GM12878 (cell line): ENCODE measurements at regions not wholly inside any gene's neighbourhood (a gene's known extent, or its start where the extent isn't known, plus 50 kb on each side); places are given as distances from the start of the nearest gene placed in this dataset.

ENCODE experiments used
- ATAC-seq: fragments of 200-7000 bp; cut with Tn5 transposase; 3 replicates; pipeline ENCODE4 v1.9.1; 2020; ENCODE audit warnings: mild to moderate bottlenecking, moderate library complexity
- BruUV-seq: library from RNA; stranded (reverse); fragments of 400-500 nt; replicated peaks from 2 replicates; lab custom pipeline; 2021; lab: Mats Ljungman, UMichigan
- CTCF ChIA-PET: fragments of 300-600 bp; sonication (Branson Sonifier 250); formaldehyde crosslinking; extraction: SDS; loops from one replicate; lab custom pipeline; 2021; ENCODE audit warnings: inconsistent platforms; lab: Yijun Ruan, JAX
- POLR2A ChIA-PET: fragments of 350-600 bp; formaldehyde crosslinking; extraction: SDS; loops from one replicate; lab custom pipeline; 2021; ENCODE audit warnings: inconsistent platforms; lab: Charles Lee
- RAD21 ChIA-PET: fragments of 300-600 bp; sonication (Branson Sonifier 250); formaldehyde crosslinking; loops from one replicate; lab custom pipeline; 2023; ENCODE audit warnings: antibody characterized with exemption; ENCODE audit not compliant: unreplicated experiment; lab: Charles Lee
- SMC1A ChIA-PET: fragments of 300-600 bp; sonication (Branson Sonifier 250); formaldehyde crosslinking; loops from one replicate; lab custom pipeline; 2023; ENCODE audit not compliant: unreplicated experiment, uncharacterized antibody; lab: Charles Lee
- DNase-seq: peaks from one replicate; pipeline ENCODE4 v3.0.0-alpha.2; 2011; ENCODE audit warnings: low read depth, low spot score
- FAIRE-seq: peaks from 3 replicates; lab custom pipeline; 2011; peaks lifted over from hg19 to GRCh38; lab: Jason Lieb, UNC
- H2AFZ ChIP-seq: 2 replicates; pipeline ENCODE4 v1.6.0; 2011; ENCODE audit warnings: low read depth, low read length, control low read depth; ENCODE audit not compliant: control insufficient read depth
- H3K27ac ChIP-seq: 2 replicates; pipeline ENCODE4 v1.5.1; 2011; ENCODE audit warnings: control low read depth; ENCODE audit not compliant: control insufficient read depth, insufficient read depth
- H3K27me3 ChIP-seq, 2 experiments: replicated peaks in 1 of 2; 2 replicates each; pipeline versions ENCODE4 v1.6.0 to v1.6.1; 2011; ENCODE audit warnings: low read length in 1 of 2; ENCODE audit not compliant: control insufficient read depth in 2 of 2, insufficient read depth in 2 of 2
- H3K36me3 ChIP-seq, 2 experiments: 2 replicates each; pipeline ENCODE4 v1.5.1; 2011; ENCODE audit warnings: low read length in 1 of 2; ENCODE audit not compliant: control insufficient read depth in 2 of 2, insufficient read depth in 2 of 2
- H3K4me1 ChIP-seq: 2 replicates; pipeline ENCODE4 v1.6.1; 2011; ENCODE audit warnings: mild to moderate bottlenecking, low read length, moderate library complexity, mixed read lengths; ENCODE audit not compliant: control insufficient read depth, insufficient read depth
- H3K4me2 ChIP-seq: 2 replicates; pipeline ENCODE4 v1.6.0; 2011; ENCODE audit warnings: control low read depth; ENCODE audit not compliant: control insufficient read depth, insufficient read depth
- H3K4me3 ChIP-seq: fragments of 200-600 bp; sonication (generic); 2 replicates; pipeline ENCODE4 v1.5.1; 2016
- H3K79me2 ChIP-seq: 2 replicates; pipeline ENCODE4 v1.6.0; 2011; ENCODE audit warnings: low read length; ENCODE audit not compliant: control insufficient read depth, insufficient read depth
- H3K9ac ChIP-seq: 2 replicates; pipeline ENCODE4 v1.8.0; 2011; ENCODE audit warnings: low read length, control low read depth, mixed read lengths; ENCODE audit not compliant: control insufficient read depth, insufficient read depth
- H3K9me3 ChIP-seq: replicated peaks from 3 replicates; pipeline ENCODE4 v1.5.1; 2011; ENCODE audit warnings: mild to moderate bottlenecking, low read length; ENCODE audit not compliant: control insufficient read depth, insufficient read depth
- H4K20me1 ChIP-seq: 2 replicates; pipeline ENCODE4 v1.6.0; 2011; ENCODE audit not compliant: control insufficient read depth, insufficient read depth
- CBFB ChIP-seq: IDR thresholded peaks from 2 replicates; pipeline ENCODE4 v1.6.1; 2016; ENCODE audit warnings: antibody characterized with exemption, low read depth
- E2F4 ChIP-seq: IDR thresholded peaks from 2 replicates; pipeline ENCODE4 v1.6.1; 2012; ENCODE audit warnings: low read depth, low read length, improper control_type of control experiment
- ESRRA ChIP-seq: IDR thresholded peaks from 2 replicates; pipeline ENCODE4 v1.6.1; 2012; ENCODE audit warnings: mild to moderate bottlenecking, low read length, improper control_type of control experiment
- EZH2 ChIP-seq: IDR thresholded peaks from 2 replicates; pipeline ENCODE4 v1.6.1; 2012; ENCODE audit warnings: low read depth, mild to moderate bottlenecking, control low read depth, inconsistent platforms, low read length, borderline replicate concordance; ENCODE audit not compliant: control insufficient read depth
- HDGF ChIP-seq: fragments of 450-650 bp; IDR thresholded peaks from 2 replicates; pipeline ENCODE4 v1.6.1; 2016; ENCODE audit warnings: antibody characterized with exemption
- PAX8 ChIP-seq: fragments of 450-650 bp; IDR thresholded peaks from 2 replicates; pipeline ENCODE4 v1.6.1; 2017; ENCODE audit warnings: mild to moderate bottlenecking, moderate library complexity
- RCOR1 ChIP-seq: conservative IDR thresholded peaks from 2 replicates; pipeline ENCODE4 v1.6.1; 2012; ENCODE audit warnings: low read depth, low read length, improper control_type of control experiment
- SIN3A ChIP-seq: IDR thresholded peaks from 2 replicates; pipeline ENCODE4 v1.6.1; 2012; ENCODE audit warnings: low read depth, low read length, improper control_type of control experiment
- ZBTB40 ChIP-seq: fragments of 450-650 bp; IDR thresholded peaks from 2 replicates; pipeline ENCODE4 v1.6.1; 2016; ENCODE audit warnings: mild to moderate bottlenecking, moderate library complexity, borderline replicate concordance
- WGBS: methylation state at CpG from one replicate; pipeline ENCODE4 v1.1.6; 2016; ENCODE audit warnings: low lambda C conversion rate; ENCODE audit not compliant: insufficient replicate concordance, insufficient coverage; ENCODE audit errors: missing lambda C conversion rate; 5-methylcytosine and 5-hydroxymethylcytosine counted together
- in situ Hi-C: fragments of 300-500 bp; cut with MboI; formaldehyde crosslinking; loops from 9 replicates; pipeline ENCODE4 v1.14.3; 2018; ENCODE audit warnings: mixed read lengths
- intact Hi-C: fragments of 100-400 bp; cut with micrococcal nuclease; formaldehyde crosslinking; loops from one replicate; pipeline ENCODE4 v1.14.2; 2022; ENCODE audit not compliant: unreplicated experiment
- TF ChIP-seq, protein P1 (sequence below): fragments of 450-650 bp; IDR thresholded peaks from 2 replicates; pipeline ENCODE4 v1.6.1; 2017; ENCODE audit warnings: mild to moderate bottlenecking
- TF ChIP-seq, protein P2 (sequence below): fragments of 450-650 bp; formaldehyde crosslinking; IDR thresholded peaks from 2 replicates; pipeline ENCODE4 v1.4.0; 2020; ENCODE audit warnings: mild to moderate bottlenecking, moderate library complexity

GRCh38 chr1:232562855-232563510, 67.0 kb downstream of the SIPA1L2 start:
- 70% methylated on average over 3 of the region's 3 CpGs for WGBS
- H3K4me2 ChIP-seq = no peak overlapping the region
- SMC1A ChIA-PET = interaction anchor here (0.6 to 1.0 kb wide), 2 partner anchors 84 to 381 kb away, joined by 3 to 4 read pairs; no protein-coding TSS in a partner anchor
- CTCF ChIA-PET = no interaction called here
- no peaks in the 10 kb centered on the region for H4K20me1 ChIP-seq
- no peaks in the 10 kb centered on the region; a peak in 1 of 4 replicates for H3K27me3 ChIP-seq
- no peak overlapping the region for H3K27ac ChIP-seq
- no peaks in the 10 kb centered on the region for H3K79me2 ChIP-seq
- POLR2A ChIA-PET = no interaction called here
- H3K36me3 ChIP-seq = no peaks in the 10 kb centered on the region
- RAD21 ChIA-PET = no interaction called here
- no peak overlapping the region for H2AFZ ChIP-seq
- H3K9me3 ChIP-seq = no peaks in the 10 kb centered on the region
- H3K4me1 ChIP-seq = no peaks in the 10 kb centered on the region
- no TSS peak for BruUV-seq
- FAIRE-seq (no peak), DNase-seq (no peak), ATAC-seq (no peak)
- intact Hi-C loops = no loop called here
- in situ Hi-C loops = no loop called here
- no peak overlapping the region for H3K4me3 ChIP-seq
- no peak overlapping the region for H3K9ac ChIP-seq
- no peak for TF ChIP-seq PAX8
- TF ChIP-seq CBFB = no peak
- no peak for TF ChIP-seq SIN3A
- TF ChIP-seq HDGF = no peak
- TF ChIP-seq RCOR1 = no peak
- TF ChIP-seq ZBTB40 = no peak
- TF ChIP-seq ESRRA = no peak
- no peak for TF ChIP-seq E2F4
- TF ChIP-seq, protein P1, sequence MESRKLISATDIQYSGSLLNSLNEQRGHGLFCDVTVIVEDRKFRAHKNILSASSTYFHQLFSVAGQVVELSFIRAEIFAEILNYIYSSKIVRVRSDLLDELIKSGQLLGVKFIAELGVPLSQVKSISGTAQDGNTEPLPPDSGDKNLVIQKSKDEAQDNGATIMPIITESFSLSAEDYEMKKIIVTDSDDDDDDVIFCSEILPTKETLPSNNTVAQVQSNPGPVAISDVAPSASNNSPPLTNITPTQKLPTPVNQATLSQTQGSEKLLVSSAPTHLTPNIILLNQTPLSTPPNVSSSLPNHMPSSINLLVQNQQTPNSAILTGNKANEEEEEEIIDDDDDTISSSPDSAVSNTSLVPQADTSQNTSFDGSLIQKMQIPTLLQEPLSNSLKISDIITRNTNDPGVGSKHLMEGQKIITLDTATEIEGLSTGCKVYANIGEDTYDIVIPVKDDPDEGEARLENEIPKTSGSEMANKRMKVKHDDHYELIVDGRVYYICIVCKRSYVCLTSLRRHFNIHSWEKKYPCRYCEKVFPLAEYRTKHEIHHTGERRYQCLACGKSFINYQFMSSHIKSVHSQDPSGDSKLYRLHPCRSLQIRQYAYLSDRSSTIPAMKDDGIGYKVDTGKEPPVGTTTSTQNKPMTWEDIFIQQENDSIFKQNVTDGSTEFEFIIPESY = no peak
- no peak for TF ChIP-seq EZH2
- TF ChIP-seq, protein P2, sequence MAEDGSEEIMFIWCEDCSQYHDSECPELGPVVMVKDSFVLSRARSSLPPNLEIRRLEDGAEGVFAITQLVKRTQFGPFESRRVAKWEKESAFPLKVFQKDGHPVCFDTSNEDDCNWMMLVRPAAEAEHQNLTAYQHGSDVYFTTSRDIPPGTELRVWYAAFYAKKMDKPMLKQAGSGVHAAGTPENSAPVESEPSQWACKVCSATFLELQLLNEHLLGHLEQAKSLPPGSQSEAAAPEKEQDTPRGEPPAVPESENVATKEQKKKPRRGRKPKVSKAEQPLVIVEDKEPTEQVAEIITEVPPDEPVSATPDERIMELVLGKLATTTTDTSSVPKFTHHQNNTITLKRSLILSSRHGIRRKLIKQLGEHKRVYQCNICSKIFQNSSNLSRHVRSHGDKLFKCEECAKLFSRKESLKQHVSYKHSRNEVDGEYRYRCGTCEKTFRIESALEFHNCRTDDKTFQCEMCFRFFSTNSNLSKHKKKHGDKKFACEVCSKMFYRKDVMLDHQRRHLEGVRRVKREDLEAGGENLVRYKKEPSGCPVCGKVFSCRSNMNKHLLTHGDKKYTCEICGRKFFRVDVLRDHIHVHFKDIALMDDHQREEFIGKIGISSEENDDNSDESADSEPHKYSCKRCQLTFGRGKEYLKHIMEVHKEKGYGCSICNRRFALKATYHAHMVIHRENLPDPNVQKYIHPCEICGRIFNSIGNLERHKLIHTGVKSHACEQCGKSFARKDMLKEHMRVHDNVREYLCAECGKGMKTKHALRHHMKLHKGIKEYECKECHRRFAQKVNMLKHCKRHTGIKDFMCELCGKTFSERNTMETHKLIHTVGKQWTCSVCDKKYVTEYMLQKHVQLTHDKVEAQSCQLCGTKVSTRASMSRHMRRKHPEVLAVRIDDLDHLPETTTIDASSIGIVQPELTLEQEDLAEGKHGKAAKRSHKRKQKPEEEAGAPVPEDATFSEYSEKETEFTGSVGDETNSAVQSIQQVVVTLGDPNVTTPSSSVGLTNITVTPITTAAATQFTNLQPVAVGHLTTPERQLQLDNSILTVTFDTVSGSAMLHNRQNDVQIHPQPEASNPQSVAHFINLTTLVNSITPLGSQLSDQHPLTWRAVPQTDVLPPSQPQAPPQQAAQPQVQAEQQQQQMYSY (CRISPR knock-in tag) = no peak
